Endothelial cell of umbilical vein (primary cell): ENCODE measurements at regions not wholly inside any gene's neighbourhood (a gene's known extent, or its start where the extent isn't known, plus 50 kb on each side); places are given as distances from the start of the nearest gene placed in this dataset.

Source experiments
- BruUV-seq: library from RNA; stranded (reverse); fragments of 400-500 nt; replicated peaks from 2 replicates; lab custom pipeline; 2021; lab: Mats Ljungman, UMichigan
- CTCF ChIA-PET: fragments of 300-600, 350-600 bp; sonication (Branson Sonifier 250); formaldehyde crosslinking; loops from one replicate; lab custom pipeline; 2021; ENCODE audit warnings: antibody characterized with exemption, inconsistent platforms; lab: Charles Lee
- POLR2A ChIA-PET: fragments of 300-600, 350-600 bp; sonication (Branson Sonifier 250); formaldehyde crosslinking; loops from one replicate; lab custom pipeline; 2021; ENCODE audit warnings: antibody characterized with exemption, inconsistent platforms; lab: Charles Lee
- DNase-seq: peaks from one replicate; pipeline ENCODE4 v3.0.0-alpha.2; 2011; ENCODE audit warnings: low read depth, low spot score
- FAIRE-seq: peaks from 2 replicates; lab custom pipeline; 2011; peaks lifted over from hg19 to GRCh38; lab: Jason Lieb, UNC
- H2AFZ ChIP-seq: 2 replicates; pipeline ENCODE4 v1.6.0; 2012; ENCODE audit warnings: low read depth, low read length, control low read depth, inconsistent platforms
- H3K27ac ChIP-seq: 2 replicates; pipeline ENCODE4 v1.5.1; 2011; ENCODE audit warnings: low read depth, mild to moderate bottlenecking, control low read depth, low read length, moderate library complexity; ENCODE audit not compliant: insufficient read depth
- H3K27me3 ChIP-seq, 2 experiments: 2 replicates each; pipeline versions ENCODE4 v1.6.0 to v1.6.1; 2011; ENCODE audit warnings: low read length in 2 of 2, mixed read lengths in 1 of 2; ENCODE audit not compliant: control insufficient read depth in 2 of 2, insufficient read depth in 2 of 2
- H3K36me3 ChIP-seq, 2 experiments: 2 replicates in 1 of 2; 3 replicates in 1 of 2; pipeline ENCODE4 v1.5.1; 2011; ENCODE audit warnings: low read length in 2 of 2, mild to moderate bottlenecking in 1 of 2, moderate library complexity in 1 of 2; ENCODE audit not compliant: control insufficient read depth in 2 of 2, insufficient read depth in 2 of 2; ENCODE audit errors: extremely low read depth in 1 of 2
- H3K4me1 ChIP-seq: 3 replicates; pipeline ENCODE4 v1.5.1; 2011; ENCODE audit warnings: mild to moderate bottlenecking, low read length; ENCODE audit not compliant: control insufficient read depth, insufficient read depth; ENCODE audit errors: extremely low read depth
- H3K4me2 ChIP-seq: 2 replicates; pipeline ENCODE4 v1.6.1; 2011; ENCODE audit warnings: low read length, control low read depth, mixed read lengths; ENCODE audit not compliant: insufficient read depth
- H3K4me3 ChIP-seq, 3 experiments: fragments of 200-600 bp in 1 of 3; sonication (generic), shearing (Covaris generic) in 1 of 3; replicated peaks in 1 of 3; 2 replicates each; pipeline ENCODE4 v1.5.1; 2011 to 2016; ENCODE audit warnings: control low read depth in 3 of 3, low read length in 3 of 3, mild to moderate bottlenecking in 2 of 3, inconsistent platforms in 1 of 3, low read depth in 1 of 3, moderate library complexity in 1 of 3; ENCODE audit not compliant: insufficient read depth in 1 of 3
- H3K79me2 ChIP-seq: 2 replicates; pipeline ENCODE4 v1.6.0; 2012; ENCODE audit warnings: low read length, inconsistent platforms; ENCODE audit not compliant: control insufficient read depth, insufficient read depth
- H3K9ac ChIP-seq: replicated peaks from 2 replicates; pipeline ENCODE3; 2011; ENCODE audit warnings: low read length, control low read depth; ENCODE audit not compliant: insufficient read depth; ENCODE audit errors: extremely low read depth
- H3K9me1 ChIP-seq: replicated peaks from 3 replicates; pipeline ENCODE4 v1.6.0; 2011; ENCODE audit warnings: mild to moderate bottlenecking, low read length; ENCODE audit not compliant: control insufficient read depth, insufficient read depth; ENCODE audit errors: extremely low read depth
- H3K9me3 ChIP-seq: replicated peaks from 2 replicates; pipeline ENCODE4 v1.5.1; 2012; ENCODE audit warnings: low read length, inconsistent platforms; ENCODE audit not compliant: control insufficient read depth, insufficient read depth
- H4K20me1 ChIP-seq: replicated peaks from 2 replicates; pipeline ENCODE3; 2011; ENCODE audit warnings: mild to moderate bottlenecking, low read length; ENCODE audit not compliant: control insufficient read depth, insufficient read depth; ENCODE audit errors: extremely low read depth
- EZH2 ChIP-seq: IDR thresholded peaks from 2 replicates; pipeline ENCODE4 v1.6.1; 2012; ENCODE audit warnings: borderline replicate concordance, low read depth, mild to moderate bottlenecking, moderate library complexity, low read length, inconsistent platforms; ENCODE audit not compliant: severe bottlenecking
- FOS ChIP-seq: IDR thresholded peaks from 2 replicates; pipeline ENCODE4 v1.6.1; 2011; ENCODE audit warnings: mild to moderate bottlenecking, low read length, moderate library complexity, borderline replicate concordance; ENCODE audit not compliant: insufficient read depth
- GATA2 ChIP-seq: IDR thresholded peaks from 2 replicates; pipeline ENCODE4 v1.7.0; 2011; ENCODE audit warnings: low read depth, mild to moderate bottlenecking, moderate library complexity, mixed read lengths, low read length; ENCODE audit not compliant: insufficient read length, insufficient read depth
- JUN ChIP-seq: IDR thresholded peaks from 2 replicates; pipeline ENCODE4 v1.6.1; 2011; ENCODE audit warnings: borderline replicate concordance, low read depth; ENCODE audit not compliant: insufficient read length, insufficient read depth
- MYC ChIP-seq: IDR thresholded peaks from one replicate; pipeline ENCODE4 v1.6.1; 2011; ENCODE audit warnings: mild to moderate bottlenecking, low read depth, low read length
- POLR2A ChIP-seq: IDR thresholded peaks from 2 replicates; pipeline ENCODE4 v1.6.1; 2012; ENCODE audit warnings: low read depth, mild to moderate bottlenecking, control low read depth, low read length
- POLR2AphosphoS5 ChIP-seq: IDR thresholded peaks from 2 replicates; pipeline ENCODE4 v1.6.1; 2012; ENCODE audit warnings: low read depth, mild to moderate bottlenecking, control low read depth, low read length, moderate library complexity; ENCODE audit not compliant: insufficient read depth
- dilution Hi-C: fragments of 300-500 bp; cut with MboI; formaldehyde crosslinking; loops from one replicate; pipeline ENCODE4 v1.15.0; 2019; ENCODE audit warnings: low sequenced_read_pairs; ENCODE audit not compliant: extremely low pct_ligation_motif_present
- intact Hi-C: fragments of 100-400 bp; cut with micrococcal nuclease; formaldehyde crosslinking; loops from one replicate; pipeline ENCODE4 v1.10.0; 2022
- TF ChIP-seq, protein P1 (sequence below), 2 donors: IDR thresholded peaks; 1 replicate in 1 of 2; 2 replicates in 1 of 2; pipeline ENCODE4 v1.5.1; 2011; ENCODE audit warnings: low read length in 2 of 2, mild to moderate bottlenecking in 2 of 2, moderate library complexity in 2 of 2, control low read depth in 1 of 2, inconsistent platforms in 1 of 2, low read depth in 1 of 2; ENCODE audit not compliant: insufficient read depth in 1 of 2; ENCODE audit errors: extremely low read depth in 1 of 2
- TF ChIP-seq, protein P2 (sequence below): IDR thresholded peaks from 2 replicates; pipeline ENCODE4 v1.6.1; 2011; ENCODE audit not compliant: insufficient read depth, insufficient read length

DNA sequence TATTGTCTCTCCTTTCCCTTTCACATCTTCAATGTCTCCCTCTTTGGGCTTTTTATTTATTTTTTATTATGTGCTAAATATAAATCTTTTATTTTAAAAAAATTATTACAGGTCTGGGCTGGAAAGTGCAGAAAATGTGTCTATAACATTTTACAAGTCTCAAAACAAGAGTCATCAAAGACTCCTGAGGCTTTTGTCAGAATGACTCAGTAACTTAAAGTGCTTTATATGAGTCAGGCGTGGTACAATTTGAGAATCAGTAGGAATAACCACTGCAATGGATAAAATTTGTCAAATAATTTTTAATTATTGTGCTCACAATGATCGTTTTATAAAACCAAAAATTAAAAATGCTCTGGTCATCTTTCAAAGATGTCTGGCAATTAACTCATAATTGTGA, 193.9 kb downstream of the MMUT start:
- intact Hi-C loops: no loop called here
- FAIRE-seq (no peak), DNase-seq (no peak)
- Histone ChIP-seq H3K79me2 (no peaks in the 10 kb centered on the region), H3K9ac (no peak overlapping the region), H3K4me2 (no peak overlapping the region), H3K27ac (no peak overlapping the region), H3K4me3 (no peak overlapping the region), H4K20me1 (no peaks in the 10 kb centered on the region), H3K4me1 (no peaks in the 10 kb centered on the region), H3K36me3 (no peaks in the 10 kb centered on the region), H3K27me3 (no peaks in the 10 kb centered on the region), H2AFZ (no peak overlapping the region), H3K9me3 (no peaks in the 10 kb centered on the region), H3K9me1 (no peaks in the 10 kb centered on the region)
- ChIA-PET POLR2A (no interaction called here), CTCF (no interaction called here)
- dilution Hi-C loops: no loop called here
- no TSS peak for BruUV-seq
- TF ChIP-seq, protein P1, sequence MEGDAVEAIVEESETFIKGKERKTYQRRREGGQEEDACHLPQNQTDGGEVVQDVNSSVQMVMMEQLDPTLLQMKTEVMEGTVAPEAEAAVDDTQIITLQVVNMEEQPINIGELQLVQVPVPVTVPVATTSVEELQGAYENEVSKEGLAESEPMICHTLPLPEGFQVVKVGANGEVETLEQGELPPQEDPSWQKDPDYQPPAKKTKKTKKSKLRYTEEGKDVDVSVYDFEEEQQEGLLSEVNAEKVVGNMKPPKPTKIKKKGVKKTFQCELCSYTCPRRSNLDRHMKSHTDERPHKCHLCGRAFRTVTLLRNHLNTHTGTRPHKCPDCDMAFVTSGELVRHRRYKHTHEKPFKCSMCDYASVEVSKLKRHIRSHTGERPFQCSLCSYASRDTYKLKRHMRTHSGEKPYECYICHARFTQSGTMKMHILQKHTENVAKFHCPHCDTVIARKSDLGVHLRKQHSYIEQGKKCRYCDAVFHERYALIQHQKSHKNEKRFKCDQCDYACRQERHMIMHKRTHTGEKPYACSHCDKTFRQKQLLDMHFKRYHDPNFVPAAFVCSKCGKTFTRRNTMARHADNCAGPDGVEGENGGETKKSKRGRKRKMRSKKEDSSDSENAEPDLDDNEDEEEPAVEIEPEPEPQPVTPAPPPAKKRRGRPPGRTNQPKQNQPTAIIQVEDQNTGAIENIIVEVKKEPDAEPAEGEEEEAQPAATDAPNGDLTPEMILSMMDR (IDR thresholded peaks at IDR 0.05; ENCODE audit: extremely low read depth in 1 of 2, insufficient read depth in 1 of 2, low read depth in 1 of 2, low read length in 2 of 2): no peak
- TF ChIP-seq MYC (no peak), POLR2AphosphoS5 (no peak)

DNA sequence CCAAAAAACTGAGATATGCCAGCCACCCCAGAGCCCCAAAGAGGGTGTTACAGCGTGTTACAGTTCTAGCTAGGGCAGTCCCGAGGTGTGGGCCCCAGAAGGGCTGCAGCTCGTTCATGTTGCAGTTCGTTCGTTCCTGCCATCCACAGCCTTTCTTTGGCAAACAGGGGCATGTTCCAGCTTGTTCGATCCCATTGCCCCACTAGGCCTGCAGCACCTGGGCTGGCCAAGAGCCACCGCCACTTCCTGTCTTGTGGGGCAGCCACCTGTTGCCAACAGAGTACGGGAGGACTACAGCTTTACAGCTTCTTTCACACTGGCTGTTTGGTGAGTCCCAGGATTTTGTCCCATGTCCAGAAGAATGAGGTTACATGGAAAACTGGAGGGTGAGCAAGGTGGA, 198.1 kb downstream of the MMUT start:
- H3K9me1 ChIP-seq: no peaks in the 10 kb centered on the region
- H3K9ac ChIP-seq: no peak overlapping the region
- no peaks in the 10 kb centered on the region for H3K27me3 ChIP-seq
- TF ChIP-seq JUN (no peak), POLR2A (no peak), GATA2 (no peak), POLR2AphosphoS5 (no peak), MYC (no peak), EZH2 (no peak), FOS (no peak)
- TF ChIP-seq, protein P1 (IDR thresholded peaks at IDR 0.05; ENCODE audit: extremely low read depth in 1 of 2, insufficient read depth in 1 of 2, low read depth in 1 of 2, low read length in 2 of 2): no peak
- TF ChIP-seq, protein P2, sequence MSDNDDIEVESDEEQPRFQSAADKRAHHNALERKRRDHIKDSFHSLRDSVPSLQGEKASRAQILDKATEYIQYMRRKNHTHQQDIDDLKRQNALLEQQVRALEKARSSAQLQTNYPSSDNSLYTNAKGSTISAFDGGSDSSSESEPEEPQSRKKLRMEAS: no peak
- H2AFZ ChIP-seq: no peak overlapping the region
- intact Hi-C loops: no loop called here
- no TSS peak for BruUV-seq
- POLR2A ChIA-PET: no interaction called here
- DNase-seq: no peak
- no peaks in the 10 kb centered on the region for H3K4me1 ChIP-seq
- H4K20me1 ChIP-seq: no peaks in the 10 kb centered on the region
- H3K27ac ChIP-seq: no peak overlapping the region
- dilution Hi-C loops: no loop called here
- no peaks in the 10 kb centered on the region for H3K9me3 ChIP-seq
- H3K4me2 ChIP-seq: no peak overlapping the region
- no peak for FAIRE-seq
- no peaks in the 10 kb centered on the region for H3K79me2 ChIP-seq
- H3K36me3 ChIP-seq: no peaks in the 10 kb centered on the region
- no peak overlapping the region for H3K4me3 ChIP-seq
- CTCF ChIA-PET: interaction anchor here (1.7 kb wide), 1 partner anchor 145 kb away, joined by 5 read pairs; no protein-coding TSS in a partner anchor
